Mesenchymal stem cell (in vitro differentiated cells and primary cell): ENCODE measurements at regions not wholly inside any gene's neighbourhood (a gene's known extent, or its start where the extent isn't known, plus 50 kb on each side); places are given as distances from the start of the nearest gene placed in this dataset.

ENCODE experiments used
- DNase-seq: peaks from one replicate; pipeline ENCODE4 v3.0.0-alpha.2; 2013
- H2AFZ ChIP-seq: one replicate; pipeline ENCODE4 v1.6.1; 2013; ENCODE audit warnings: low read depth, mild to moderate bottlenecking, control low read depth, inconsistent platforms, low read length, moderate library complexity
- H2AK5ac ChIP-seq: 2 replicates; pipeline ENCODE4 v1.6.1; 2013; ENCODE audit warnings: low read length, moderate library complexity, mild to moderate bottlenecking, inconsistent platforms; ENCODE audit not compliant: severe bottlenecking
- H2BK120ac ChIP-seq: one replicate; pipeline ENCODE4 v1.6.1; 2013; ENCODE audit warnings: low read depth, mild to moderate bottlenecking, inconsistent platforms, low read length, moderate library complexity
- H2BK12ac ChIP-seq, 2 experiments: one replicate each; pipeline ENCODE4 v1.6.1; 2013; ENCODE audit warnings: inconsistent platforms in 2 of 2, low read length in 2 of 2, mild to moderate bottlenecking in 2 of 2, moderate library complexity in 2 of 2, control low read depth in 1 of 2
- H2BK15ac ChIP-seq: one replicate; pipeline ENCODE4 v1.6.1; 2013; ENCODE audit warnings: mild to moderate bottlenecking, low read depth, inconsistent platforms; ENCODE audit not compliant: poor library complexity, severe bottlenecking
- H2BK5ac ChIP-seq: 2 replicates; pipeline ENCODE4 v1.6.1; 2013; ENCODE audit warnings: low read depth, mild to moderate bottlenecking, low read length, control low read depth, inconsistent platforms; ENCODE audit not compliant: poor library complexity, severe bottlenecking
- H3K14ac ChIP-seq, 2 experiments: one replicate each; pipeline ENCODE4 v1.6.1; 2013; ENCODE audit warnings: inconsistent platforms in 2 of 2, low read length in 2 of 2, control low read depth in 1 of 2, mild to moderate bottlenecking in 1 of 2, moderate library complexity in 1 of 2
- H3K18ac ChIP-seq, 2 experiments: one replicate each; pipeline ENCODE4 v1.6.1; 2013; ENCODE audit warnings: inconsistent platforms in 2 of 2, low read length in 2 of 2, control low read depth in 1 of 2, low read depth in 1 of 2, mild to moderate bottlenecking in 1 of 2
- H3K23ac ChIP-seq, 2 experiments: one replicate each; pipeline ENCODE4 v1.6.1; 2013; ENCODE audit warnings: inconsistent platforms in 2 of 2, low read length in 2 of 2, mild to moderate bottlenecking in 2 of 2, moderate library complexity in 2 of 2, control low read depth in 1 of 2
- H3K27ac ChIP-seq: 2 replicates; pipeline ENCODE4 v1.5.1; 2013; ENCODE audit warnings: mild to moderate bottlenecking, moderate library complexity, low read length, control low read depth, inconsistent platforms; ENCODE audit not compliant: poor library complexity, severe bottlenecking
- H3K27me3 ChIP-seq, 2 experiments: 2 replicates each; pipeline versions ENCODE4 v1.6.1 to v1.7.0; 2013; ENCODE audit warnings: low read length in 2 of 2, mild to moderate bottlenecking in 2 of 2, moderate library complexity in 2 of 2, control low read depth in 1 of 2, inconsistent platforms in 1 of 2; ENCODE audit not compliant: control insufficient read depth in 1 of 2, insufficient read depth in 1 of 2
- H3K36me3 ChIP-seq, 2 experiments: 2 replicates each; pipeline versions ENCODE4 v1.6.1 to v1.7.0; 2013; ENCODE audit warnings: low read length in 2 of 2, control low read depth in 1 of 2, inconsistent platforms in 1 of 2, low read depth in 1 of 2, mild to moderate bottlenecking in 1 of 2; ENCODE audit not compliant: insufficient read depth in 2 of 2, control insufficient read depth in 1 of 2
- H3K4ac ChIP-seq, 2 experiments: one replicate each; pipeline ENCODE4 v1.6.1; 2013; ENCODE audit warnings: inconsistent platforms in 2 of 2, low read length in 2 of 2, mild to moderate bottlenecking in 2 of 2, moderate library complexity in 2 of 2, control low read depth in 1 of 2, low read depth in 1 of 2
- H3K4me1 ChIP-seq: 2 replicates; pipeline ENCODE4 v1.6.1; 2013; ENCODE audit warnings: low read depth, low read length, control low read depth; ENCODE audit not compliant: control insufficient read depth, insufficient read depth
- H3K4me2 ChIP-seq: 2 replicates; pipeline ENCODE4 v1.6.1; 2013; ENCODE audit warnings: low read length, mild to moderate bottlenecking, inconsistent platforms; ENCODE audit not compliant: poor library complexity, severe bottlenecking
- H3K4me3 ChIP-seq, 2 experiments: 2 replicates each; pipeline versions ENCODE4 v1.5.1 to v1.7.0; 2013; ENCODE audit warnings: low read length in 2 of 2, mild to moderate bottlenecking in 2 of 2, control low read depth in 1 of 2, low read depth in 1 of 2; ENCODE audit not compliant: insufficient read depth in 1 of 2
- H3K79me1 ChIP-seq: replicated peaks from 2 replicates; pipeline ENCODE4 v1.6.1; 2013; ENCODE audit warnings: mild to moderate bottlenecking, control low read depth, low read length, inconsistent platforms; ENCODE audit not compliant: poor library complexity, severe bottlenecking
- H3K9ac ChIP-seq: 2 replicates; pipeline ENCODE4 v1.7.0; 2013; ENCODE audit warnings: mild to moderate bottlenecking, low read length, moderate library complexity
- H3K9me3 ChIP-seq: 2 replicates; pipeline ENCODE4 v1.7.0; 2013; ENCODE audit warnings: mild to moderate bottlenecking, low read length; ENCODE audit not compliant: control insufficient read depth
- H4K8ac ChIP-seq: one replicate; pipeline ENCODE4 v1.6.1; 2013; ENCODE audit warnings: inconsistent platforms, mild to moderate bottlenecking, low read length, moderate library complexity
- H4K91ac ChIP-seq: one replicate; pipeline ENCODE4 v1.6.1; 2013; ENCODE audit warnings: mild to moderate bottlenecking, low read length, inconsistent platforms
- WGBS: methylation state at CpG from one replicate; pipeline ENCODE4 v1.1.7; 2013; ENCODE audit warnings: mixed read lengths; 5-methylcytosine and 5-hydroxymethylcytosine counted together

- Histone ChIP-seq H3K4me2 (no peak overlapping the region), H3K18ac (no peak overlapping the region), H3K23ac (no peak overlapping the region), H3K36me3 (no peaks in the 10 kb centered on the region), H4K91ac (no peak overlapping the region), H3K4me3 (no peak overlapping the region), H3K79me1 (no peaks in the 10 kb centered on the region), H2BK120ac (no peak overlapping the region), H3K27me3 (no peaks in the 10 kb centered on the region), H3K14ac (no peak overlapping the region), H2BK15ac (no peak overlapping the region), H2AFZ (no peak overlapping the region), H3K4me1 (no peaks in the 10 kb centered on the region), H3K27ac (no peak overlapping the region), H2AK5ac (no peak overlapping the region), H4K8ac (no peak overlapping the region), H3K4ac (no peak overlapping the region), H3K9ac (no peak overlapping the region), H2BK5ac (no peak overlapping the region), H3K9me3 (no peaks in the 10 kb centered on the region), H2BK12ac (no peak overlapping the region)
- no CpG with 5 or more reads among the region's 2 CpGs for WGBS
- no peak for DNase-seq
Observed at GRCh38 chr11:92591521-92591920, 366.9 kb downstream of the FAT3 start.

GRCh38 chr11:92594251-92594650 lies 369.6 kb downstream of the FAT3 start:
- Histone ChIP-seq H3K9me3 (no peaks in the 10 kb centered on the region), H3K27me3 (no peaks in the 10 kb centered on the region), H4K8ac (no peak overlapping the region), H2BK12ac (no peak overlapping the region), H3K23ac (no peak overlapping the region), H3K79me1 (no peaks in the 10 kb centered on the region), H2BK15ac (no peak overlapping the region), H3K36me3 (no peaks in the 10 kb centered on the region), H3K4me2 (no peak overlapping the region), H3K14ac (no peak overlapping the region), H4K91ac (no peak overlapping the region), H3K4me3 (no peak overlapping the region), H3K18ac (no peak overlapping the region), H3K4me1 (no peaks in the 10 kb centered on the region), H2AK5ac (no peak overlapping the region), H2BK5ac (no peak overlapping the region), H2AFZ (no peak overlapping the region), H3K27ac (no peak overlapping the region), H3K4ac (no peak overlapping the region), H3K9ac (no peak overlapping the region), H2BK120ac (no peak overlapping the region)
- no peak for DNase-seq

DNA sequence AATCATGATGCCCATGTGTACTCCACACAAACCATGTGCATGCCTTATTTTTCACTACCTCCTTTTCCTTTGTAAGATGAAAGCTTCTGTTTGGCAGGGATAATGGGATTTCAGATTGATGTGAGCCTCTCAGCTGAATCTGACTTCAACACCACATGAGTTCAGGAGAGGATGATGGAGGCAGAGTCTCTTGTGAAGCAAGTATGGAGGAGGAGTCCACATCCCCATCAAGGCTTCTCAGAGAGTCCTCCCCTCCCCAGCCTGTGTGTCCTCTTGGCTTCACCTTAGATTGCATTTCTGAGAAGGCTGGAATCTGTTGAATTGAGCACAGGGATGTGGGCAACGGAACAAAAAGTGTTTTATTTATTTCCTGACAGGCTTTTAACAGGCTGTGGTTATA lies 370.4 kb downstream of the FAT3 start:
- Histone ChIP-seq H3K4ac (no peak overlapping the region), H2BK15ac (no peak overlapping the region), H3K4me3 (no peak overlapping the region), H3K23ac (no peak overlapping the region), H2BK5ac (peak overlapping the region; percentile 31), H3K79me1 (no peaks in the 10 kb centered on the region), H2AFZ (no peak overlapping the region), H4K91ac (no peak overlapping the region), H2BK120ac (no peak overlapping the region), H3K9me3 (no peaks in the 10 kb centered on the region), H3K4me1 (no peaks in the 10 kb centered on the region), H3K9ac (no peak overlapping the region), H2BK12ac (no peak overlapping the region), H3K27me3 (no peaks in the 10 kb centered on the region), H2AK5ac (no peak overlapping the region), H3K14ac (no peak overlapping the region), H3K4me2 (no peak overlapping the region), H3K18ac (no peak overlapping the region), H3K27ac (no peak overlapping the region), H4K8ac (no peak overlapping the region), H3K36me3 (no peaks in the 10 kb centered on the region)
- DNase-seq, result no peak
- 38% methylated on average over 1 of the region's 1 CpG for WGBS

DNA sequence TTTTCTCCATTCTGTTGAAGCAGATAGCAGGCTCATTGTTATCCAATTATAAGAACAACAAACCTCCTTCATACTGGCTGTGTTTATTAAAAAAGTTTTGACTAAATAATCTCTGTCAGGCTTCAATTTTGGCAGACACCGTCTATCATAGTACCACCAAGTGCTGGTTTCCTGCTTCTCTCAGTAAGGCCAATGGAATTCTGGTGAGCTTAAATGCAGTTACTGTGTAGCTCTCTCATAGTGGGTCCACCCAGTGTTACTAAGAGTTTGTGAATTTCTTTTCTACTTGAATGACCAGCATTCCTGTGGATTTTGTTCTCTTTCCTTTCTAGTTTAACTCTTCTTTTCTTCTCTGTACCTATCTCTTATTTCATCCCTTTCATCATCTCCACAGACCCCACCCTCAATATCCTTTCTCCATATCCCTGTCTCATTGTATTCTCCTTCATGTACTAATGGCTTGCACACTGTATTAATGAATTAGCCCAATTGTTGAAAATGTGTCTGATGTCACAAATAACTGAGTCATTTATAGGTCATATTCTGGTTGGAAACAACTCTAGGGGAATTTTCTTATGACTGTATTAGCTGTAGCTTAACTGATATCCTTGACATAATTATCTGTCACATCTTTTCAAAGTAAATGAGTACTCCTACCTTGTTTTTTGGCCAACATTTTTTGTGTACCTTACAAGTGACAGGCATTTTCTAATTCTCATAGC lies 372.1 kb downstream of the FAT3 start:
- Histone ChIP-seq H3K79me1 (no peaks in the 10 kb centered on the region), H3K4me2 (no peak overlapping the region), H2AK5ac (no peak overlapping the region), H2AFZ (no peak overlapping the region), H2BK12ac (no peak overlapping the region), H3K18ac (no peak overlapping the region), H3K9ac (no peak overlapping the region), H4K91ac (no peak overlapping the region), H3K27ac (no peak overlapping the region), H3K4me3 (no peak overlapping the region), H2BK15ac (no peak overlapping the region), H3K14ac (no peak overlapping the region), H2BK5ac (no peak overlapping the region), H3K4ac (no peak overlapping the region), H3K4me1 (no peaks in the 10 kb centered on the region), H2BK120ac (no peak overlapping the region), H4K8ac (no peak overlapping the region), H3K27me3 (no peaks in the 10 kb centered on the region), H3K23ac (no peak overlapping the region), H3K9me3 (no peaks in the 10 kb centered on the region), H3K36me3 (no peaks in the 10 kb centered on the region)
- DNase-seq, result no peak
- 60% methylated on average over 1 of the region's 1 CpG for WGBS
